H1 (cell line): ENCODE measurements at regions not wholly inside any gene's neighbourhood (a gene's known extent, or its start where the extent isn't known, plus 50 kb on each side); places are given as distances from the start of the nearest gene placed in this dataset.

Experiments used
- ASH2L ChIP-seq: fragments of 200-600, 300-600 bp; sonication (generic); IDR thresholded peaks from one replicate; pipeline ENCODE4 v1.7.1; 2017; ENCODE audit warnings: low read length
- ATF3 ChIP-seq: IDR thresholded peaks from 2 replicates; pipeline ENCODE4 v1.6.1; 2011; ENCODE audit warnings: low read depth, mild to moderate bottlenecking, low read length; ENCODE audit not compliant: insufficient read depth
- CTBP2 ChIP-seq: IDR thresholded peaks from 2 replicates; pipeline ENCODE4 v1.7.0; 2011; ENCODE audit warnings: borderline replicate concordance, mild to moderate bottlenecking, moderate library complexity, mixed read lengths, low read length; ENCODE audit not compliant: insufficient read depth, insufficient read length
- KDM4A ChIP-seq: IDR thresholded peaks from one replicate; pipeline ENCODE4 v1.7.1; 2012; ENCODE audit warnings: low read depth, mild to moderate bottlenecking, moderate library complexity, low read length, inconsistent platforms; ENCODE audit not compliant: severe bottlenecking
- NRF1 ChIP-seq: IDR thresholded peaks from 2 replicates; pipeline ENCODE4 v1.6.1; 2011; ENCODE audit warnings: mild to moderate bottlenecking, low read depth, low read length, improper control_type of control experiment
- POLR2A ChIP-seq, 2 experiments: IDR thresholded peaks; 1 replicate in 1 of 2; 2 replicates in 1 of 2; pipeline ENCODE4 v1.6.1; 2011; ENCODE audit warnings: low read depth in 2 of 2, low read length in 2 of 2, mild to moderate bottlenecking in 2 of 2; ENCODE audit errors: control extremely low read depth in 1 of 2
- POU5F1 ChIP-seq: IDR thresholded peaks from 2 replicates; pipeline ENCODE4 v1.6.1; 2011; ENCODE audit warnings: low read depth, mild to moderate bottlenecking, low read length, moderate library complexity

- no peak for TF ChIP-seq NRF1
- TF ChIP-seq ASH2L, result no peak
- TF ChIP-seq KDM4A, result no peak
- TF ChIP-seq CTBP2, result no peak
- no peak for TF ChIP-seq ATF3
- TF ChIP-seq POU5F1, result no peak
- TF ChIP-seq POLR2A (IDR thresholded peaks at IDR 0.05; ENCODE audit: control extremely low read depth in 1 of 2, low read depth in 2 of 2, low read length in 2 of 2), result no peak
Observed at GRCh38 chr14:82079553-82079952, 545.9 kb upstream of the SEL1L start (continued).
